Fibroblast of skin of left quadriceps (primary cell): ENCODE measurements at regions not wholly inside any gene's neighbourhood (a gene's known extent, or its start where the extent isn't known, plus 50 kb on each side); places are given as distances from the start of the nearest gene placed in this dataset.

Experiments
- DNase-seq, 2 experiments: peaks; one replicate each; pipeline ENCODE4 v3.0.0-alpha.2; 2013; ENCODE audit warnings: low read depth in 2 of 2

GRCh38 chr18:78768221-78768620, 211.4 kb upstream of the SALL3 start:
- no peak for DNase-seq

- no peak for DNase-seq
Measured at GRCh38 chr18:78768656-78769501, 210.7 kb upstream of the SALL3 start.

GRCh38 chr18:78769502-78770105, 210.0 kb upstream of the SALL3 start:
- no peak for DNase-seq

- DNase-seq: no peak
Measured at GRCh38 chr18:78770139-78770822, 209.3 kb upstream of the SALL3 start.

GRCh38 chr18:78770823-78771139, 208.8 kb upstream of the SALL3 start:
- DNase-seq: no peak

- no peak for DNase-seq
Measured at GRCh38 chr18:78771496-78772359, 207.9 kb upstream of the SALL3 start.

GRCh38 chr18:78772360-78773302, 207.0 kb upstream of the SALL3 start:
- no peak for DNase-seq

- DNase-seq: no peak
Measured at GRCh38 chr18:78773303-78773755, 206.3 kb upstream of the SALL3 start.

- DNase-seq: no peak
Measured at GRCh38 chr18:78773819-78774218, 205.8 kb upstream of the SALL3 start.

GRCh38 chr18:78774741-78775141, 204.9 kb upstream of the SALL3 start:
- DNase-seq: no peak

GRCh38 chr18:78776151-78776550, 203.5 kb upstream of the SALL3 start:
- no peak for DNase-seq

GRCh38 chr18:78776706-78777285, 202.8 kb upstream of the SALL3 start:
- no peak for DNase-seq

GRCh38 chr18:78777992-78778391, 201.6 kb upstream of the SALL3 start:
- DNase-seq: no peak

- DNase-seq: no peak
Measured at GRCh38 chr18:78778651-78779050, 201.0 kb upstream of the SALL3 start.

- no peak for DNase-seq
Measured at GRCh38 chr18:78779996-78780718, 199.5 kb upstream of the SALL3 start.

- DNase-seq: no peak
Measured at GRCh38 chr18:78780719-78781600, 198.7 kb upstream of the SALL3 start.

- DNase-seq: no peak
Measured at GRCh38 chr18:78781601-78781960, 198.0 kb upstream of the SALL3 start.

- DNase-seq: no peak
Measured at GRCh38 chr18:78782951-78783563, 196.6 kb upstream of the SALL3 start.
